ENCODE measurements at regions not wholly inside any gene's neighbourhood (a gene's known extent, or its start where the extent isn't known, plus 50 kb on each side); places are given as distances from the start of the nearest gene placed in this dataset.
A peak's percentile ranks its signal among the peaks of the same experiment; 100 is the strongest.

- TF ChIP-seq JUNB (IDR thresholded peaks at IDR 0.05; ENCODE audit: unreplicated experiment) (no peak), ZNF114 (CRISPR knock-in tag; IDR thresholded peaks at IDR 0.05) (no peak), EZH2phosphoT487 (IDR thresholded peaks at IDR 0.05; ENCODE audit: unreplicated experiment) (no peak), POLR2AphosphoS5 (IDR thresholded peaks at IDR 0.05; ENCODE audit: low read depth) (no peak)
Observed at GRCh38 chr4:14787221-14787620, 215.1 kb upstream of the CPEB2 start (continued).

DNA sequence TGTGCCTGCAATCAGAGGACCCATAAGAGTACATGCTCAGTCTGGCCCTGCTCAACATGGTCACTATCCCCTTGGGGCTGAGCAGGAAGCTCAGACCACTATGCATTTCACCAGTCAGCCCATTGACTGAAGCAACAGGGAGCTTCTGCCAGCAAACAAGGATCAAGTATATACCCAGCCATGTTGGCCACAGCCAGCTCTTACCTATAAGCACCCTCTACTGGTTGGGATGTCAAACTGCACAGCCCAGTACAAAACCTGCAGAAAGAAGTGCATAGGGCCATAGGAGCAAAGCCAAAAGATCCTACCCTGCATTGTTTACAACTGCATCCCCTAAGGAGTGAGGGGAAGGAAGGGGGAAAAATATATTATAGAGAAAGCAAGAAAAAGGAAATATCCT, 214.4 kb upstream of the CPEB2 start:
- Mint-ChIP-seq H3K27me3 (ENCODE audit: insufficient read depth, low read depth, poor library complexity) (no peaks in the 10 kb centered on the region), H3K9me3 (peaks cover 45% of the 10 kb centered on the region), H3K36me3 (ENCODE audit: low read depth) (peaks cover 16% of the 10 kb centered on the region; the same call in 2 of the 3 replicates), H3K4me1 (peaks cover under 1% of the 10 kb centered on the region; the same call in 1 of the 3 replicates), H3K4me3 (no peak overlapping the region), H3K27ac (no peak overlapping the region)
- Histone ChIP-seq H3K4me2 (no peak overlapping the region), H4K20me1 (replicated peaks; ENCODE audit: insufficient read depth) (no peaks in the 10 kb centered on the region), H3K4me1 (ENCODE audit: insufficient read depth) (no peaks in the 10 kb centered on the region), H3K4me3 (no peak overlapping the region), H3K27ac (ENCODE audit: low read depth) (no peak overlapping the region), H3K79me2 (replicated peaks; ENCODE audit: insufficient read depth) (no peaks in the 10 kb centered on the region), H3F3A (replicated peaks; ENCODE audit: low read depth) (no peaks in the 10 kb centered on the region), H3K9me2 (ENCODE audit: insufficient read depth) (peaks cover 17% of the 10 kb centered on the region; the same call in 1 of the 2 replicates), H3K36me3 (ENCODE audit: insufficient read depth) (no peaks in the 10 kb centered on the region), H2AFZ (peak overlapping the region; percentile 43; the same call in 1 of the 2 replicates), H3K27me3 (ENCODE audit: insufficient read depth) (no peaks in the 10 kb centered on the region)
- DNase-seq (ENCODE audit: low spot score) = peak; percentile 65
- TF ChIP-seq, protein P1, sequence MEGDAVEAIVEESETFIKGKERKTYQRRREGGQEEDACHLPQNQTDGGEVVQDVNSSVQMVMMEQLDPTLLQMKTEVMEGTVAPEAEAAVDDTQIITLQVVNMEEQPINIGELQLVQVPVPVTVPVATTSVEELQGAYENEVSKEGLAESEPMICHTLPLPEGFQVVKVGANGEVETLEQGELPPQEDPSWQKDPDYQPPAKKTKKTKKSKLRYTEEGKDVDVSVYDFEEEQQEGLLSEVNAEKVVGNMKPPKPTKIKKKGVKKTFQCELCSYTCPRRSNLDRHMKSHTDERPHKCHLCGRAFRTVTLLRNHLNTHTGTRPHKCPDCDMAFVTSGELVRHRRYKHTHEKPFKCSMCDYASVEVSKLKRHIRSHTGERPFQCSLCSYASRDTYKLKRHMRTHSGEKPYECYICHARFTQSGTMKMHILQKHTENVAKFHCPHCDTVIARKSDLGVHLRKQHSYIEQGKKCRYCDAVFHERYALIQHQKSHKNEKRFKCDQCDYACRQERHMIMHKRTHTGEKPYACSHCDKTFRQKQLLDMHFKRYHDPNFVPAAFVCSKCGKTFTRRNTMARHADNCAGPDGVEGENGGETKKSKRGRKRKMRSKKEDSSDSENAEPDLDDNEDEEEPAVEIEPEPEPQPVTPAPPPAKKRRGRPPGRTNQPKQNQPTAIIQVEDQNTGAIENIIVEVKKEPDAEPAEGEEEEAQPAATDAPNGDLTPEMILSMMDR (conservative IDR thresholded peaks at IDR 0.05; ENCODE audit: low read depth in 2 of 2) = peak; percentile 78 to 80
- no peak for TF ChIP-seq CREB1 (CRISPR knock-in tag; IDR thresholded peaks at IDR 0.05; ENCODE audit: low read depth)
- TF ChIP-seq, protein P2, sequence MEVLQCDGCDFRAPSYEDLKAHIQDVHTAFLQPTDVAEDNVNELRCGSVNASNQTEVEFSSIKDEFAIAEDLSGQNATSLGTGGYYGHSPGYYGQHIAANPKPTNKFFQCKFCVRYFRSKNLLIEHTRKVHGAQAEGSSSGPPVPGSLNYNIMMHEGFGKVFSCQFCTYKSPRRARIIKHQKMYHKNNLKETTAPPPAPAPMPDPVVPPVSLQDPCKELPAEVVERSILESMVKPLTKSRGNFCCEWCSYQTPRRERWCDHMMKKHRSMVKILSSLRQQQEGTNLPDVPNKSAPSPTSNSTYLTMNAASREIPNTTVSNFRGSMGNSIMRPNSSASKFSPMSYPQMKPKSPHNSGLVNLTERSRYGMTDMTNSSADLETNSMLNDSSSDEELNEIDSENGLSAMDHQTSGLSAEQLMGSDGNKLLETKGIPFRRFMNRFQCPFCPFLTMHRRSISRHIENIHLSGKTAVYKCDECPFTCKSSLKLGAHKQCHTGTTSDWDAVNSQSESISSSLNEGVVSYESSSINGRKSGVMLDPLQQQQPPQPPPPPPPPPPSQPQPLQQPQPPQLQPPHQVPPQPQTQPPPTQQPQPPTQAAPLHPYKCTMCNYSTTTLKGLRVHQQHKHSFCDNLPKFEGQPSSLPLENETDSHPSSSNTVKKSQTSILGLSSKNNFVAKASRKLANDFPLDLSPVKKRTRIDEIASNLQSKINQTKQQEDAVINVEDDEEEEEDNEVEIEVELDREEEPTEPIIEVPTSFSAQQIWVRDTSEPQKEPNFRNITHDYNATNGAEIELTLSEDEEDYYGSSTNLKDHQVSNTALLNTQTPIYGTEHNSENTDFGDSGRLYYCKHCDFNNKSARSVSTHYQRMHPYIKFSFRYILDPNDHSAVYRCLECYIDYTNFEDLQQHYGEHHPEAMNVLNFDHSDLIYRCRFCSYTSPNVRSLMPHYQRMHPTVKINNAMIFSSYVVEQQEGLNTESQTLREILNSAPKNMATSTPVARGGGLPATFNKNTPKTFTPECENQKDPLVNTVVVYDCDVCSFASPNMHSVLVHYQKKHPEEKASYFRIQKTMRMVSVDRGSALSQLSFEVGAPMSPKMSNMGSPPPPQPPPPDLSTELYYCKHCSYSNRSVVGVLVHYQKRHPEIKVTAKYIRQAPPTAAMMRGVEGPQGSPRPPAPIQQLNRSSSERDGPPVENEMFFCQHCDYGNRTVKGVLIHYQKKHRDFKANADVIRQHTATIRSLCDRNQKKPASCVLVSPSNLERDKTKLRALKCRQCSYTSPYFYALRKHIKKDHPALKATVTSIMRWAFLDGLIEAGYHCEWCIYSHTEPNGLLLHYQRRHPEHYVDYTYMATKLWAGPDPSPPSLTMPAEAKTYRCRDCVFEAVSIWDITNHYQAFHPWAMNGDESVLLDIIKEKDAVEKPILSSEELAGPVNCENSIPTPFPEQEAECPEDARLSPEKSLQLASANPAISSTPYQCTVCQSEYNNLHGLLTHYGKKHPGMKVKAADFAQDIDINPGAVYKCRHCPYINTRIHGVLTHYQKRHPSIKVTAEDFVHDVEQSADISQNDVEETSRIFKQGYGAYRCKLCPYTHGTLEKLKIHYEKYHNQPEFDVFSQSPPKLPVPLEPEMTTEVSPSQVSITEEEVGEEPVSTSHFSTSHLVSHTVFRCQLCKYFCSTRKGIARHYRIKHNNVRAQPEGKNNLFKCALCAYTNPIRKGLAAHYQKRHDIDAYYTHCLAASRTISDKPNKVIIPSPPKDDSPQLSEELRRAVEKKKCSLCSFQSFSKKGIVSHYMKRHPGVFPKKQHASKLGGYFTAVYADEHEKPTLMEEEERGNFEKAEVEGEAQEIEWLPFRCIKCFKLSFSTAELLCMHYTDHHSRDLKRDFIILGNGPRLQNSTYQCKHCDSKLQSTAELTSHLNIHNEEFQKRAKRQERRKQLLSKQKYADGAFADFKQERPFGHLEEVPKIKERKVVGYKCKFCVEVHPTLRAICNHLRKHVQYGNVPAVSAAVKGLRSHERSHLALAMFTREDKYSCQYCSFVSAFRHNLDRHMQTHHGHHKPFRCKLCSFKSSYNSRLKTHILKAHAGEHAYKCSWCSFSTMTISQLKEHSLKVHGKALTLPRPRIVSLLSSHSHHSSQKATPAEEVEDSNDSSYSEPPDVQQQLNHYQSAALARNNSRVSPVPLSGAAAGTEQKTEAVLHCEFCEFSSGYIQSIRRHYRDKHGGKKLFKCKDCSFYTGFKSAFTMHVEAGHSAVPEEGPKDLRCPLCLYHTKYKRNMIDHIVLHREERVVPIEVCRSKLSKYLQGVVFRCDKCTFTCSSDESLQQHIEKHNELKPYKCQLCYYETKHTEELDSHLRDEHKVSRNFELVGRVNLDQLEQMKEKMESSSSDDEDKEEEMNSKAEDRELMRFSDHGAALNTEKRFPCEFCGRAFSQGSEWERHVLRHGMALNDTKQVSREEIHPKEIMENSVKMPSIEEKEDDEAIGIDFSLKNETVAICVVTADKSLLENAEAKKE (CRISPR knock-in tag; IDR thresholded peaks at IDR 0.05) = no peak
- TF ChIP-seq EZH2phosphoT487 (IDR thresholded peaks at IDR 0.05; ENCODE audit: unreplicated experiment) = no peak
- no peak for TF ChIP-seq EZH2 (IDR thresholded peaks at IDR 0.05; ENCODE audit: low read depth, unreplicated experiment)
- no peak for TF ChIP-seq POLR2AphosphoS5 (IDR thresholded peaks at IDR 0.05; ENCODE audit: low read depth)
- peak; percentile 71 for ATAC-seq

Data from GM23338 (cell line).